Glutamatergic neuron (in vitro differentiated cells): ENCODE measurements at regions not wholly inside any gene's neighbourhood (a gene's known extent, or its start where the extent isn't known, plus 50 kb on each side); places are given as distances from the start of the nearest gene placed in this dataset.

Source experiments
- DNase-seq: peaks from one replicate; pipeline ENCODE4 v3.0.0; 2022
- H3K27ac Mint-ChIP-seq: one replicate; pipeline ENCODE4 v1.8.0; 2020; ENCODE audit warnings: mild to moderate bottlenecking, mixed read lengths, inconsistent platforms; ENCODE audit not compliant: unreplicated experiment
- H3K27me3 Mint-ChIP-seq: one replicate; pipeline ENCODE4 v1.8.0; 2020; ENCODE audit warnings: mild to moderate bottlenecking, moderate library complexity, mixed read lengths, inconsistent platforms; ENCODE audit not compliant: unreplicated experiment
- H3K36me3 Mint-ChIP-seq: one replicate; pipeline ENCODE4 v1.8.0; 2020; ENCODE audit warnings: mild to moderate bottlenecking, mixed read lengths, inconsistent platforms; ENCODE audit not compliant: unreplicated experiment
- H3K4me1 Mint-ChIP-seq: one replicate; pipeline ENCODE4 v1.8.0; 2020; ENCODE audit warnings: mild to moderate bottlenecking, low read depth, mixed read lengths, inconsistent platforms; ENCODE audit not compliant: unreplicated experiment
- H3K4me3 Mint-ChIP-seq: one replicate; pipeline ENCODE4 v1.8.0; 2020; ENCODE audit warnings: mild to moderate bottlenecking, mixed read lengths, inconsistent platforms; ENCODE audit not compliant: unreplicated experiment
- H3K9me3 Mint-ChIP-seq: one replicate; pipeline ENCODE4 v1.8.0; 2020; ENCODE audit warnings: mild to moderate bottlenecking, moderate library complexity, mixed read lengths, inconsistent platforms; ENCODE audit not compliant: unreplicated experiment
- TF ChIP-seq, protein P1 (sequence below): fragments of 200-600 bp; sonication (generic); IDR thresholded peaks from one replicate; pipeline ENCODE4 v1.5.0; 2021; ENCODE audit not compliant: partially characterized antibody, unreplicated experiment

DNA sequence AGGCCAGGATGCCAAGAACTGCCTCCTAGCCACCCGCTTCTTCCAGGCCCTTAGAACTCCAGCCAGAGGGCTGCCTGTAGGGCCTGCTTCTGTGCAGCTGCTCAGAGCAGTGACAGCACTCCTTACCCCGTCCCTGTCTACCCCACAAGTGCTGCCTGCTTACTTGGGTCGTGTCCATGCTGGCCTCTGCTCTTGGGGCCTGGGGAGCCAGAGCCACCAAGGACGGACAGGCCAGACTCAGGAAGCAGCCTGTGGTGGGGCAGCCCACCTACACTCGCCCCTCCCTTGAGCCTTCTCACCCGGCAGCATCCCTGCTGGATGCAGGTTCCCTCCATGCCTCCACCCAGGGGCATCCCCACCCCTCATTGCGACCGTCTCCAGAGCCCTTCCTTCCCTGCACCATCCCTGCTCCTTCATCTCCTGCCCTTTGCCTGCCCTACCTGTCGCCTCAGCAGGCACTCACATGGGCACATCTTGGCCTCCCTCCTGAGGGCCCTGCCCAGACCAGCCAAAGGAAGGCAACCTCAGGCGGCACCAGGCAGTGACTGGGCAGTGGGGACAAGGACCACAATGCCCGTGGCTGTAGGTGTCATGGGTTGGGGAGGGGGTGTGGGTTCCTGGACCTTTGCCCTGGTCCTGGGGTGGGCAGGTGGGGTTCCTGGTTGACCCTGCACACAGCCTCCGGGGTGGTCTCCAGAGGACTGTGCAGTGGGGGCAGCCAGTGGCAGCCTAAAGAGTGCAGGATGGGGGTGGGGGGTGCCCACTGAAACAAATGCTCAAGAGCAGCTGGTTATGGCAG lies 78.0 kb upstream of the TNS3 start:
- TF ChIP-seq, protein P1, sequence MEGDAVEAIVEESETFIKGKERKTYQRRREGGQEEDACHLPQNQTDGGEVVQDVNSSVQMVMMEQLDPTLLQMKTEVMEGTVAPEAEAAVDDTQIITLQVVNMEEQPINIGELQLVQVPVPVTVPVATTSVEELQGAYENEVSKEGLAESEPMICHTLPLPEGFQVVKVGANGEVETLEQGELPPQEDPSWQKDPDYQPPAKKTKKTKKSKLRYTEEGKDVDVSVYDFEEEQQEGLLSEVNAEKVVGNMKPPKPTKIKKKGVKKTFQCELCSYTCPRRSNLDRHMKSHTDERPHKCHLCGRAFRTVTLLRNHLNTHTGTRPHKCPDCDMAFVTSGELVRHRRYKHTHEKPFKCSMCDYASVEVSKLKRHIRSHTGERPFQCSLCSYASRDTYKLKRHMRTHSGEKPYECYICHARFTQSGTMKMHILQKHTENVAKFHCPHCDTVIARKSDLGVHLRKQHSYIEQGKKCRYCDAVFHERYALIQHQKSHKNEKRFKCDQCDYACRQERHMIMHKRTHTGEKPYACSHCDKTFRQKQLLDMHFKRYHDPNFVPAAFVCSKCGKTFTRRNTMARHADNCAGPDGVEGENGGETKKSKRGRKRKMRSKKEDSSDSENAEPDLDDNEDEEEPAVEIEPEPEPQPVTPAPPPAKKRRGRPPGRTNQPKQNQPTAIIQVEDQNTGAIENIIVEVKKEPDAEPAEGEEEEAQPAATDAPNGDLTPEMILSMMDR, result no peak
- DNase-seq, result no peak
- no peaks in the 10 kb centered on the region for H3K9me3 Mint-ChIP-seq
- H3K27me3 Mint-ChIP-seq, result peaks cover 2% of the 10 kb centered on the region
- no peak overlapping the region for H3K27ac Mint-ChIP-seq
- no peak overlapping the region for H3K4me3 Mint-ChIP-seq
- H3K4me1 Mint-ChIP-seq, result peaks cover 3% of the 10 kb centered on the region
- H3K36me3 Mint-ChIP-seq, result no peaks in the 10 kb centered on the region

DNA sequence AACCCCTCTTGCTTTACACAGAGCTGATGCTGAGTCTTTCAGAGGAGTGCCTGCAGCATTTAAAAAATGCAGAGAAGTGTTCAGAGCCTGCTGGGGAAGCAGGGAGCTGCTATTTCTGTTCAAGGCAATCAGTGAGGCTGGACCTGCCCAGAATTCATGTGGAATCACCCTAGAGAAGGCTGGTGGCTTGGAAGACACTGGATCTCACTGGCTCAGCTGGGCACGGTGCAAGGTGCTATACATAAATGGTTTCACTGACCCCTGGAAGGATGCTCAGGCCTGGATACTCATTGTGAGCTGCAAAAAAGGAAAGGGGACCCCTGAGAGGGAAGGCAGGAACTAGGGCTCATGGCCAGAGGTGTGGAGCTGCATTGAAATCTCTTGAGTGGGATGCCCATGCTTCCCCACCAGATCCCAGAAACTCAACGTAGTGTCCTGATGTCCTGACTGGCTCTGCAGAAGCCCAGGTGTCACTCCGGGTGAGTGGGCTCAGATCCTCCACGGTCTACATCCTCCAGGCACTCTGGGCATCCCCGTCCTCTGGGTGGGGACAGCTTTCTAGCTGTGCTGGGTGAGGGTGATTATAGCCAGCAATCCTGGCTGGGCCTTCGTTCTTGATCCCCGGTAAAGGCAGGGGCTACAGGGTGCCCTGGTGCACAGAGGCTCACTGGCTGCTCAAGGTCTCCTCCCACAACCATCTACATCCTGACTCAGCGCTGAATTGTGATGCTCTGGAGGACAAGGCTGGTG lies 77.2 kb upstream of the TNS3 start:
- H3K9me3 Mint-ChIP-seq, result no peaks in the 10 kb centered on the region
- H3K27me3 Mint-ChIP-seq, result peaks cover 2% of the 10 kb centered on the region
- no peak overlapping the region for H3K27ac Mint-ChIP-seq
- H3K36me3 Mint-ChIP-seq, result no peaks in the 10 kb centered on the region
- TF ChIP-seq, protein P1, result no peak
- no peak overlapping the region for H3K4me3 Mint-ChIP-seq
- H3K4me1 Mint-ChIP-seq, result peaks cover 3% of the 10 kb centered on the region
- no peak for DNase-seq

DNA sequence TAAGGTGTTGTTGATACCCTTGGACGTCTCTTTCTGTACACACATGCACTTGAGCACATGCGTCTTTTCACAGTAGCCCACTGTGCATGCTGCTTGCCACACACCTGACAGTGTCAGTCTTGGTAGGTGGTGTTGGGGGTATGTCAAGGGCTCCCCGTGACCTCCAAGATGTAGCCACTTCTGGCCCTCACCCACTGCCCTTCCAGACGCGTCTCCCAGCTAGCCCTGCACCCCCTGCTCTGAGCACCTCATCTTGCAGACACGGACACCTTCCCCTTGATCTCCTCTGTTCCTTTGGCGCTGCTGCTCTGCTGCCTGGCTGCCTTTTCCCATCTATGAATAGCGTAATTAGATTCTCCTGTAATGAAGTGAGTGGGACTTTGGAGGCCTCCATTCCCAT lies 75.2 kb upstream of the TNS3 start:
- TF ChIP-seq, protein P1, result no peak
- Mint-ChIP-seq H3K27me3 (peaks cover 2% of the 10 kb centered on the region), H3K27ac (no peak overlapping the region), H3K36me3 (no peaks in the 10 kb centered on the region), H3K4me3 (no peak overlapping the region), H3K9me3 (no peaks in the 10 kb centered on the region), H3K4me1 (peaks cover 3% of the 10 kb centered on the region)
- no peak for DNase-seq

DNA sequence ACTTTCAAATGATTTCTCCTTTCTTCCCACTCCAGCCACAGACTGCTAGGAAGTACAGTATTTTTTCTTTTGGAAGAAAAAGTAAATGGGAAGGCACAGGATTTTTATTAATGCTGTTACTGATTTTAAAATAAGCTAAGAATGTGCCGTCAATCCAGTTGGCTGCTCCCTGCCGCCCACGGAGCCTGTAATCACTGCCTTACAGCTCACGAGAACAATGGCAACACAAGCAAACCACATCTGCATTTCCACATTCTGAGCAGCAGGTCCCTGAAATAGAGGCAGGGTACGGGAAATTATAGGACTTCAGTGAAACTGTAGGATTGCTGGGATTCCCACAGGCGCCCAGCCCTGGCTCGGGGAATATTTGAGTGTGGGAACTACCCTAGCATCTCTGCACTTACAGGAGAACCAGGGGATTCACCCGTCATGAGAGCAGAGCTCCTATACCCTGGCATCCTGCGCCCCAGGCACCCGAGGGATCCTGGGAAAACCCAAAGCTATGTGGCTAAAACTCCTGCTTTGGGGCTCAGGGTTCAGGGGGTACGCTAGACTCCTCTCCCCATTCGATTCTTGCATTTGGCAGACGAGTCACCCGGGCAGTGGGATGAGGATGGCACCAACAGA lies 72.9 kb upstream of the TNS3 start:
- H3K36me3 Mint-ChIP-seq, result no peaks in the 10 kb centered on the region
- peaks cover 3% of the 10 kb centered on the region for H3K4me1 Mint-ChIP-seq
- peaks cover 3% of the 10 kb centered on the region for H3K27me3 Mint-ChIP-seq
- TF ChIP-seq, protein P1, result no peak
- no peak for DNase-seq
- peaks cover 1% of the 10 kb centered on the region for H3K9me3 Mint-ChIP-seq
- no peak overlapping the region for H3K4me3 Mint-ChIP-seq
- H3K27ac Mint-ChIP-seq, result no peak overlapping the region
